ENCODE measurements at regions not wholly inside any gene's neighbourhood (a gene's known extent, or its start where the extent isn't known, plus 50 kb on each side); places are given as distances from the start of the nearest gene placed in this dataset.

DNA sequence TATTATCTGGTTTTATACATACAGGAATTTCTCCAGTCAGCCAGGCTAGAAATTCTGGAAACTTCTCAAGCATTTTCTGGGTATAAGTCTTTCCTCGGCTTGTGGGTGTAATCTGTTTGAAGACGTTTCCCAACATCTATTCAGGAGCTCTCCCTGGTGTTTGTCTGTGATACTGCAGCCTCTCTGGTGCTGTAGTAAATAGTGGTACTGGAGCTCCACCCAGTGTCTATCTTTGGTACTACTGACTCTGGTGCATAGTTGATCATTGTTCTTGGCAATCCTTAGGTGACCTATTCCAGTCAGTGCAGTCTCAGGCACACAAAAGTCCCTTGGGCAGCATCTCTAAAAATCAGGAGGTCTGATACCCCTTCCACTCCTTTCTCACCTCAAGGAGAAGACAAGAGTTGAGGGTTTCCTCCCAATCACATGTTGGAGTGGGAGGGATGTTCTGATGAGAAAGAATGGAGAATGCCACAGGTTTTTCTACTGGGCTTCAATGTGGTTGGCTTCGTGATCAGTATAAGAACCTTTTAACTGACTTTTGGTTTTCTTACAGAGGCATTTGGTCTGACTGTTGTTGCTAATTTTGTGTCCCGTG, 115.5 kb downstream of the CYSLTR2 start:
- TF ChIP-seq, protein P1, sequence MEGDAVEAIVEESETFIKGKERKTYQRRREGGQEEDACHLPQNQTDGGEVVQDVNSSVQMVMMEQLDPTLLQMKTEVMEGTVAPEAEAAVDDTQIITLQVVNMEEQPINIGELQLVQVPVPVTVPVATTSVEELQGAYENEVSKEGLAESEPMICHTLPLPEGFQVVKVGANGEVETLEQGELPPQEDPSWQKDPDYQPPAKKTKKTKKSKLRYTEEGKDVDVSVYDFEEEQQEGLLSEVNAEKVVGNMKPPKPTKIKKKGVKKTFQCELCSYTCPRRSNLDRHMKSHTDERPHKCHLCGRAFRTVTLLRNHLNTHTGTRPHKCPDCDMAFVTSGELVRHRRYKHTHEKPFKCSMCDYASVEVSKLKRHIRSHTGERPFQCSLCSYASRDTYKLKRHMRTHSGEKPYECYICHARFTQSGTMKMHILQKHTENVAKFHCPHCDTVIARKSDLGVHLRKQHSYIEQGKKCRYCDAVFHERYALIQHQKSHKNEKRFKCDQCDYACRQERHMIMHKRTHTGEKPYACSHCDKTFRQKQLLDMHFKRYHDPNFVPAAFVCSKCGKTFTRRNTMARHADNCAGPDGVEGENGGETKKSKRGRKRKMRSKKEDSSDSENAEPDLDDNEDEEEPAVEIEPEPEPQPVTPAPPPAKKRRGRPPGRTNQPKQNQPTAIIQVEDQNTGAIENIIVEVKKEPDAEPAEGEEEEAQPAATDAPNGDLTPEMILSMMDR (IDR thresholded peaks at IDR 0.05), result peak in 6 of 7 experiments; percentile 94 to 100 (median 97)
- TF ChIP-seq EP300 (IDR thresholded peaks at IDR 0.05), result no peak
- peak in 1 of 3 donors; percentile 79 for TF ChIP-seq POLR2AphosphoS5 (IDR thresholded peaks at IDR 0.05)
- no peak for TF ChIP-seq POLR2A (IDR thresholded peaks at IDR 0.05)
